HepG2 (cell line): ENCODE measurements at regions not wholly inside any gene's neighbourhood (a gene's known extent, or its start where the extent isn't known, plus 50 kb on each side); places are given as distances from the start of the nearest gene placed in this dataset.

ENCODE experiments used
- ATAC-seq: fragments of 200-7000 bp; cut with Tn5 transposase; 3 replicates; pipeline ENCODE4 v1.9.1; 2020; ENCODE audit warnings: mild to moderate bottlenecking, moderate library complexity
- BruUV-seq: library from RNA; stranded (reverse); fragments of 400-500 nt; replicated peaks from 2 replicates; lab custom pipeline; 2021; lab: Mats Ljungman, UMichigan
- CTCF ChIA-PET: fragments of 300-600 bp; formaldehyde crosslinking; extraction: SDS; loops from one replicate; lab custom pipeline; 2021; ENCODE audit warnings: low total read pairs, inconsistent platforms, low intra/inter-chr PET ratio; lab: Yijun Ruan, JAX
- POLR2A ChIA-PET: fragments of 350-600 bp; sonication (Branson Sonifier 250); formaldehyde crosslinking; loops from one replicate; lab custom pipeline; 2020; ENCODE audit warnings: antibody characterized with exemption, inconsistent platforms; lab: Yijun Ruan, JAX
- DNase-seq: peaks from one replicate; pipeline ENCODE4 v3.0.0-alpha.2; 2015; ENCODE audit warnings: low spot score
- FAIRE-seq: peaks from 3 replicates; lab custom pipeline; 2011; peaks lifted over from hg19 to GRCh38; lab: Jason Lieb, UNC
- H2AFZ ChIP-seq: one replicate; pipeline ENCODE4 v1.6.1; 2011; ENCODE audit warnings: low read length, inconsistent platforms
- H3K27ac ChIP-seq: fragments of 300-600 bp; 3 replicates; pipeline ENCODE4 v1.8.0; 2011; ENCODE audit warnings: mixed run types, mild to moderate bottlenecking, mixed read lengths, low read length, inconsistent platforms; ENCODE audit not compliant: insufficient read depth; ENCODE audit errors: extremely low read length
- H3K27me3 ChIP-seq, 2 experiments: fragments of 200-600 bp in 1 of 2; 2 replicates in 1 of 2; 3 replicates in 1 of 2; pipeline versions ENCODE4 v1.6.0 to v1.8.0; 2011; ENCODE audit warnings: low read length in 2 of 2, mild to moderate bottlenecking in 2 of 2, moderate library complexity in 2 of 2, inconsistent platforms in 1 of 2; ENCODE audit not compliant: insufficient read depth in 2 of 2, control insufficient read depth in 1 of 2
- H3K36me3 ChIP-seq, 2 experiments: fragments of 200-600 bp in 1 of 2; replicated peaks in 1 of 2; 2 replicates in 1 of 2; 3 replicates in 1 of 2; pipeline versions ENCODE4 v1.5.1 to v1.8.0; 2011; ENCODE audit warnings: low read length in 2 of 2, inconsistent platforms in 1 of 2; ENCODE audit not compliant: insufficient read depth in 2 of 2, control insufficient read depth in 1 of 2
- H3K4me1 ChIP-seq: 2 replicates; pipeline ENCODE4 v1.5.1; 2012; ENCODE audit warnings: low read length, inconsistent platforms; ENCODE audit not compliant: insufficient read depth
- H3K4me2 ChIP-seq: 2 replicates; pipeline ENCODE4 v1.6.0; 2011; ENCODE audit warnings: low read depth, low read length, inconsistent platforms
- H3K4me3 ChIP-seq, 3 experiments: fragments of 200-600 bp in 1 of 3; sonication (generic), shearing (Covaris generic) in 1 of 3; replicated peaks in 1 of 3; 2 replicates each; pipeline ENCODE4 v1.5.1; 2011 to 2016; ENCODE audit warnings: low read length in 3 of 3, inconsistent platforms in 2 of 3, low read depth in 2 of 3, mild to moderate bottlenecking in 2 of 3, control low read depth in 1 of 3, mixed read lengths in 1 of 3; ENCODE audit not compliant: insufficient read depth in 1 of 3
- H3K79me2 ChIP-seq: one replicate; pipeline ENCODE4 v1.6.1; 2011; ENCODE audit warnings: low read length, inconsistent platforms; ENCODE audit not compliant: insufficient read depth
- H3K9ac ChIP-seq: 2 replicates; pipeline ENCODE4 v1.6.0; 2011; ENCODE audit warnings: mild to moderate bottlenecking, low read depth, low read length, inconsistent platforms; ENCODE audit not compliant: insufficient read depth
- H3K9me3 ChIP-seq: 2 replicates; pipeline ENCODE4 v1.5.1; 2012; ENCODE audit warnings: mild to moderate bottlenecking, low read length
- H4K20me1 ChIP-seq: 2 replicates; pipeline ENCODE4 v1.6.0; 2011; ENCODE audit warnings: inconsistent platforms, mild to moderate bottlenecking, low read length, moderate library complexity; ENCODE audit not compliant: insufficient read depth
- CEBPB ChIP-seq: IDR thresholded peaks from 2 replicates; pipeline ENCODE4 v1.6.1; 2011; ENCODE audit warnings: low read depth, low read length, improper control_type of control experiment, borderline replicate concordance
- CEBPG ChIP-seq: IDR thresholded peaks from 2 replicates; pipeline ENCODE4 v1.6.1; 2016
- GTF3A ChIP-seq: sonication (generic); formaldehyde crosslinking; conservative IDR thresholded peaks from 2 replicates; pipeline ENCODE4 v1.4.0; 2020; ENCODE audit warnings: mild to moderate bottlenecking, missing genetic modification reagents
- KDM4B ChIP-seq: sonication (generic); formaldehyde crosslinking; IDR thresholded peaks from 2 replicates; pipeline ENCODE4 v1.4.0; 2020; ENCODE audit warnings: missing genetic modification reagents
- MNT ChIP-seq: fragments of 450-650 bp; IDR thresholded peaks from 2 replicates; pipeline ENCODE4 v1.6.1; 2016
- MTA1 ChIP-seq: sonication (generic); formaldehyde crosslinking; IDR thresholded peaks from 2 replicates; pipeline ENCODE4 v1.4.0; 2020; ENCODE audit warnings: missing genetic modification reagents, mild to moderate bottlenecking, borderline replicate concordance
- MTF1 ChIP-seq: sonication (generic); formaldehyde crosslinking; IDR thresholded peaks from 2 replicates; pipeline ENCODE4 v1.5.0; 2020; ENCODE audit warnings: missing genetic modification reagents
- NFYC ChIP-seq: IDR thresholded peaks from 2 replicates; pipeline ENCODE4 v1.6.1; 2016; ENCODE audit warnings: missing genetic modification reagents, missing compliant biosample characterization
- PHB2 ChIP-seq: fragments of 450-650 bp; IDR thresholded peaks from 2 replicates; pipeline ENCODE4 v1.6.1; 2018; ENCODE audit not compliant: partially characterized antibody
- TCF7L2 ChIP-seq: IDR thresholded peaks from 2 replicates; pipeline ENCODE4 v1.6.1; 2011; ENCODE audit warnings: mild to moderate bottlenecking, low read depth, low read length, moderate library complexity
- ZNF121 ChIP-seq: sonication (generic); formaldehyde crosslinking; IDR thresholded peaks from 2 replicates; pipeline ENCODE4 v1.5.0; 2020; ENCODE audit warnings: mild to moderate bottlenecking, missing genetic modification reagents
- ZNF282 ChIP-seq: fragments of 450-650 bp; IDR thresholded peaks from 2 replicates; pipeline ENCODE4 v1.6.1; 2018; ENCODE audit not compliant: partially characterized antibody
- ZNF33A ChIP-seq: sonication (generic); formaldehyde crosslinking; IDR thresholded peaks from 2 replicates; pipeline ENCODE4 v1.5.1; 2020; ENCODE audit warnings: missing genetic modification reagents, mild to moderate bottlenecking, moderate library complexity, borderline replicate concordance
- ZNF441 ChIP-seq: sonication (generic); formaldehyde crosslinking; IDR thresholded peaks from 2 replicates; pipeline ENCODE4 v1.7.0; 2021; ENCODE audit warnings: missing genetic modification reagents, borderline replicate concordance
- ZNF605 ChIP-seq: sonication (generic); formaldehyde crosslinking; IDR thresholded peaks from 2 replicates; pipeline ENCODE4 v1.8.0; 2022; ENCODE audit warnings: mild to moderate bottlenecking, missing genetic modification reagents
- ZNF619 ChIP-seq: sonication (generic); formaldehyde crosslinking; IDR thresholded peaks from 2 replicates; pipeline ENCODE4 v1.4.0; 2020; ENCODE audit warnings: mild to moderate bottlenecking, missing genetic modification reagents
- WGBS: methylation state at CpG from one replicate; pipeline ENCODE4 v1.1.6; 2017; ENCODE audit warnings: low lambda C conversion rate; 5-methylcytosine and 5-hydroxymethylcytosine counted together
- in situ Hi-C: cut with HindIII; loops from 2 replicates; pipeline ENCODE4 v1.10.0; 2017; ENCODE audit warnings: low pct_unique_long_range_greater_than_20kb; ENCODE audit not compliant: extremely low pct_ligation_motif_present
- intact Hi-C: fragments of 100-400 bp; cut with micrococcal nuclease; formaldehyde crosslinking; loops from one replicate; pipeline ENCODE4 v1.10.0; 2022; ENCODE audit not compliant: unreplicated experiment

- TF ChIP-seq NFYC (CRISPR knock-in tag): no peak
Observed at GRCh38 chr5:4857761-4858160, 282.4 kb upstream of the ADAMTS16 start (continued).

- peak; percentile 72 for ATAC-seq
- no peak for TF ChIP-seq ZNF33A (CRISPR knock-in tag)
- TF ChIP-seq CEBPG: 0 out of 2 replicates have a peak, but pooled peaks have one; percentile 20
- TF ChIP-seq CEBPB: peak; percentile 81
- Histone ChIP-seq H3K9ac (no peak overlapping the region), H3K4me2 (no peak overlapping the region), H3K4me3 (no peak overlapping the region), H3K4me1 (no peaks in the 10 kb centered on the region), H4K20me1 (no peaks in the 10 kb centered on the region), H3K9me3 (no peaks in the 10 kb centered on the region), H3K27ac (no peak overlapping the region), H3K27me3 (no peaks in the 10 kb centered on the region), H3K36me3 (no peaks in the 10 kb centered on the region), H3K79me2 (no peaks in the 10 kb centered on the region), H2AFZ (no peak overlapping the region)
- DNase-seq: no peak
- ChIA-PET POLR2A (no interaction called here), CTCF (no interaction called here)
- in situ Hi-C loops: no loop called here
- FAIRE-seq: no peak
- 5% methylated on average over 2 of the region's 2 CpGs for WGBS
- intact Hi-C loops: no loop called here
- BruUV-seq: no TSS peak
Observed at GRCh38 chr5:4859500-4860235, 280.5 kb upstream of the ADAMTS16 start.

DNA sequence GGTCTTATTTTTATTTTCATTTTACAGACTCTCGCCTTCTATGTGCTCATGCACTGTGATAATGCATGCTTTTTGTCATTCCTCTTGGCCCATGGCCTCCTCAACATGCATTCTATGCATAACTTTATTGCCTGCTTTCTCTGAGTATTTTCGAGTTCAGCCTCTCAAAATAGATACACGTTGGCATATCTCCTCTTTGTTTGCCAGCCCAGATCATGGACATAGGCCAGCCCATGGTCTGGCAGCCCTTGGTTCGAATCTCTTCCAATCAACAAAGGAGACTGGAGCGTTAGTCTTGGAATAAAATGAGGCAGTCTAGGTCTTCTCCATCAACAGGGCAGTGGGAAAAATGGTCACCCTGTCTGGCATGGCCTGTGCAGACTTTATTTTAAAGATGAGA lies 279.5 kb upstream of the ADAMTS16 start:
- H3K9me3 ChIP-seq: no peaks in the 10 kb centered on the region
- ChIA-PET CTCF (no interaction called here), POLR2A (no interaction called here)
- H3K27ac ChIP-seq: no peak overlapping the region
- 8% methylated on average over 5 of the region's 5 CpGs for WGBS
- no peaks in the 10 kb centered on the region for H3K79me2 ChIP-seq
- TF ChIP-seq ZNF619 (no peak), TCF7L2 (no peak), MTF1 (no peak), KDM4B (CRISPR knock-in tag) (no peak), GTF3A (CRISPR knock-in tag) (no peak), ZNF282 (no peak), PHB2 (no peak), ZNF605 (no peak), ZNF121 (no peak), ZNF441 (no peak), MNT (no peak), MTA1 (no peak)
- H2AFZ ChIP-seq: no peak overlapping the region
- FAIRE-seq: no peak
- H3K4me3 ChIP-seq: no peak overlapping the region
- no peak overlapping the region for H3K4me2 ChIP-seq
- DNase-seq: no peak
- H3K27me3 ChIP-seq: no peaks in the 10 kb centered on the region
- in situ Hi-C loops (no loop called here), intact Hi-C loops (no loop called here)
- no peaks in the 10 kb centered on the region for H3K36me3 ChIP-seq
- BruUV-seq: no TSS peak
- no peaks in the 10 kb centered on the region for H4K20me1 ChIP-seq
- H3K4me1 ChIP-seq: no peaks in the 10 kb centered on the region
- ATAC-seq: no peak
- no peak overlapping the region for H3K9ac ChIP-seq
